ENCODE measurements at regions not wholly inside any gene's neighbourhood (a gene's known extent, or its start where the extent isn't known, plus 50 kb on each side); places are given as distances from the start of the nearest gene placed in this dataset.

- TF ChIP-seq REST (IDR thresholded peaks at IDR 0.05; ENCODE audit: insufficient read depth in 1 of 2, low read depth in 2 of 2, low read length in 2 of 2), result no peak
- no peak for TF ChIP-seq FOXP2 (optimal IDR thresholded peaks at IDR 0.05; ENCODE audit: borderline replicate concordance, extremely low read depth, extremely low read length, insufficient read depth)
- no peak for TF ChIP-seq TAF1 (IDR thresholded peaks at IDR 0.05; ENCODE audit: borderline replicate concordance, insufficient read depth, low read length)
- no peak for TF ChIP-seq POLR2AphosphoS5 (IDR thresholded peaks at IDR 0.05; ENCODE audit: low read depth, low read length)
- peak; percentile 64; the same call in 1 of the 2 replicates for TF ChIP-seq SIN3A (IDR thresholded peaks at IDR 0.05; ENCODE audit: borderline replicate concordance, insufficient read depth, low read length)
Measured at GRCh38 chr6:153624528-153624927, 414.5 kb upstream of the OPRM1 start.

GRCh38 chr6:153623496-153623895 lies 415.5 kb upstream of the OPRM1 start:
- TF ChIP-seq TAF1 (IDR thresholded peaks at IDR 0.05; ENCODE audit: borderline replicate concordance, insufficient read depth, low read length), result no peak
- TF ChIP-seq FOXP2 (optimal IDR thresholded peaks at IDR 0.05; ENCODE audit: borderline replicate concordance, extremely low read depth, extremely low read length, insufficient read depth), result no peak
- no peak for TF ChIP-seq SIN3A (IDR thresholded peaks at IDR 0.05; ENCODE audit: borderline replicate concordance, insufficient read depth, low read length)
- TF ChIP-seq POLR2AphosphoS5 (IDR thresholded peaks at IDR 0.05; ENCODE audit: low read depth, low read length), result no peak
- TF ChIP-seq REST (IDR thresholded peaks at IDR 0.05; ENCODE audit: insufficient read depth in 1 of 2, low read depth in 2 of 2, low read length in 2 of 2), result no peak

- TF ChIP-seq SIN3A (IDR thresholded peaks at IDR 0.05; ENCODE audit: borderline replicate concordance, insufficient read depth, low read length) (no peak), TAF1 (IDR thresholded peaks at IDR 0.05; ENCODE audit: borderline replicate concordance, insufficient read depth, low read length) (no peak), POLR2AphosphoS5 (IDR thresholded peaks at IDR 0.05; ENCODE audit: low read depth, low read length) (peak; percentile 14; the same call in 1 of the 2 replicates)
Measured at GRCh38 chr6:153621491-153621890, 417.5 kb upstream of the OPRM1 start.

- TF ChIP-seq REST (IDR thresholded peaks at IDR 0.05; ENCODE audit: insufficient read depth in 1 of 2, low read depth in 2 of 2, low read length in 2 of 2) (no peak), FOXP2 (optimal IDR thresholded peaks at IDR 0.05; ENCODE audit: borderline replicate concordance, extremely low read depth, extremely low read length, insufficient read depth) (no peak), TAF1 (IDR thresholded peaks at IDR 0.05; ENCODE audit: borderline replicate concordance, insufficient read depth, low read length) (no peak), SIN3A (IDR thresholded peaks at IDR 0.05; ENCODE audit: borderline replicate concordance, insufficient read depth, low read length) (no peak), POLR2AphosphoS5 (IDR thresholded peaks at IDR 0.05; ENCODE audit: low read depth, low read length) (no peak)
Measured at GRCh38 chr6:153621070-153621469, 418.0 kb upstream of the OPRM1 start.

- TF ChIP-seq REST (IDR thresholded peaks at IDR 0.05; ENCODE audit: insufficient read depth in 1 of 2, low read depth in 2 of 2, low read length in 2 of 2), result no peak
- no peak for TF ChIP-seq SIN3A (IDR thresholded peaks at IDR 0.05; ENCODE audit: borderline replicate concordance, insufficient read depth, low read length)
- no peak for TF ChIP-seq TAF1 (IDR thresholded peaks at IDR 0.05; ENCODE audit: borderline replicate concordance, insufficient read depth, low read length)
- TF ChIP-seq FOXP2 (optimal IDR thresholded peaks at IDR 0.05; ENCODE audit: borderline replicate concordance, extremely low read depth, extremely low read length, insufficient read depth), result no peak
- TF ChIP-seq POLR2AphosphoS5 (IDR thresholded peaks at IDR 0.05; ENCODE audit: low read depth, low read length), result no peak
Measured at GRCh38 chr6:153618371-153619322, 420.4 kb upstream of the OPRM1 start.

Data from PFSK-1 (cell line).